ENCODE measurements at regions not wholly inside any gene's neighbourhood (a gene's known extent, or its start where the extent isn't known, plus 50 kb on each side); places are given as distances from the start of the nearest gene placed in this dataset.

GRCh38 chr2:198702796-198703195, 754.9 kb downstream of the SATB2 start:
- no peak for TF ChIP-seq CTCF (optimal IDR thresholded peaks at IDR 0.05 in 1 of 3, IDR thresholded peaks at IDR 0.05 in 1 of 3, conservative IDR thresholded peaks at IDR 0.05 in 1 of 3; ENCODE audit: extremely low read depth in 1 of 3, insufficient read depth in 2 of 3, low read length in 3 of 3)
- no peak for TF ChIP-seq EZH2 (IDR thresholded peaks at IDR 0.05; ENCODE audit: low read length)

Measured in keratinocyte (primary cell).